GM21619 (cell line): ENCODE measurements at regions not wholly inside any gene's neighbourhood (a gene's known extent, or its start where the extent isn't known, plus 50 kb on each side); places are given as distances from the start of the nearest gene placed in this dataset.

ENCODE experiments used
- ATAC-seq: cut with Tn5 transposase; IDR thresholded peaks from one replicate; pipeline ENCODE4 v1.9.1; 2021; ENCODE audit not compliant: unreplicated experiment

GRCh38 chr2:213202011-213202410 lies 50.6 kb upstream of the IKZF2 start:
- ATAC-seq = no peak

GRCh38 chr2:213205944-213206343 lies 54.5 kb upstream of the IKZF2 start:
- no peak for ATAC-seq

GRCh38 chr2:213213186-213213585 lies 61.8 kb upstream of the IKZF2 start:
- ATAC-seq = no peak

GRCh38 chr2:213214209-213214608 lies 62.8 kb upstream of the IKZF2 start:
- ATAC-seq = no peak

- no peak for ATAC-seq
Observed at GRCh38 chr2:213216461-213216860, 65.0 kb upstream of the IKZF2 start.

- no peak for ATAC-seq
Observed at GRCh38 chr2:213219816-213220215, 64.4 kb upstream of the SPAG16 start.

GRCh38 chr2:213220967-213221603 lies 63.2 kb upstream of the SPAG16 start:
- no peak for ATAC-seq

- ATAC-seq = no peak
Observed at GRCh38 chr2:213221957-213222356, 62.3 kb upstream of the SPAG16 start.

GRCh38 chr2:213224366-213224765 lies 59.9 kb upstream of the SPAG16 start:
- ATAC-seq = no peak

GRCh38 chr2:213225866-213226265 lies 58.4 kb upstream of the SPAG16 start:
- ATAC-seq = no peak

GRCh38 chr2:213227458-213227857 lies 56.8 kb upstream of the SPAG16 start:
- peak; percentile 94 for ATAC-seq

GRCh38 chr2:213228638-213229037 lies 55.6 kb upstream of the SPAG16 start:
- no peak for ATAC-seq

- ATAC-seq = no peak
Observed at GRCh38 chr2:213229814-213230213, 54.5 kb upstream of the SPAG16 start.

GRCh38 chr2:213231966-213232365 lies 52.3 kb upstream of the SPAG16 start:
- ATAC-seq = no peak

GRCh38 chr2:213232649-213233437 lies 51.4 kb upstream of the SPAG16 start:
- peak; percentile 93 for ATAC-seq

GRCh38 chr2:213233438-213234330 lies 50.6 kb upstream of the SPAG16 start:
- ATAC-seq = no peak
